Upper lobe of left lung (tissue), 4 donors: ENCODE measurements at regions not wholly inside any gene's neighbourhood (a gene's known extent, or its start where the extent isn't known, plus 50 kb on each side); places are given as distances from the start of the nearest gene placed in this dataset.

Experiments used
- CTCF ChIP-seq, 6 experiments: fragments of 450-650 bp in 4 of 6; fragments of 200-600 bp in 2 of 6; sonication (generic) in 2 of 6; IDR thresholded peaks; one replicate each; pipeline ENCODE4 v1.5.1; 2016 to 2019; ENCODE audit warnings: antibody characterized with exemption in 6 of 6
- POLR2A ChIP-seq, 4 donors: fragments of 450-650 bp; IDR thresholded peaks; one replicate each; pipeline ENCODE4 v1.5.1; 2016 to 2017; ENCODE audit warnings: antibody characterized with exemption in 4 of 4, mild to moderate bottlenecking in 2 of 4

GRCh38 chr16:49058382-49058781, 223.3 kb downstream of the CBLN1 start:
- TF ChIP-seq POLR2A (IDR thresholded peaks at IDR 0.05) (no peak), CTCF (IDR thresholded peaks at IDR 0.05) (no peak)
